ENCODE measurements at regions not wholly inside any gene's neighbourhood (a gene's known extent, or its start where the extent isn't known, plus 50 kb on each side); places are given as distances from the start of the nearest gene placed in this dataset.

GRCh38 chr7:68166525-68166924 is 1169.9 kb downstream of the TYW1 start:
- TF ChIP-seq CTCF (IDR thresholded peaks at IDR 0.05) (no peak), POLR2A (IDR thresholded peaks at IDR 0.05; ENCODE audit: low read depth) (no peak)

Data from esophagus muscularis mucosa (tissue), 3 donors.